ENCODE measurements at regions not wholly inside any gene's neighbourhood (a gene's known extent, or its start where the extent isn't known, plus 50 kb on each side); places are given as distances from the start of the nearest gene placed in this dataset.

GRCh38 chr2:121890041-121890440, 134.6 kb downstream of the TSN start:
- Histone ChIP-seq H3K27me3 (ENCODE audit: control insufficient read depth in 2 of 2, insufficient read depth in 2 of 2, low read length in 2 of 2) (peaks cover 6 to 23% of the 10 kb centered on the region in 2 experiments; a peak in 4 of 5 replicates), H3K27ac (ENCODE audit: extremely low read depth, low read depth, low read length) (no peak overlapping the region), H3K4me3 (no peak overlapping the region), H3K9ac (ENCODE audit: insufficient read depth in 1 of 2, low read depth in 2 of 2, low read length in 2 of 2) (no peak overlapping the region), H3K36me3 (ENCODE audit: control insufficient read depth, insufficient read depth, low read length) (no peaks in the 10 kb centered on the region), H3K79me2 (ENCODE audit: control insufficient read depth, insufficient read depth, low read length) (no peaks in the 10 kb centered on the region), H3K9me1 (ENCODE audit: control insufficient read depth, insufficient read depth, low read length) (no peaks in the 10 kb centered on the region), H3K4me2 (ENCODE audit: insufficient read depth, low read length) (no peak overlapping the region), H2AFZ (ENCODE audit: low read depth, low read length) (no peak overlapping the region), H3K9me3 (replicated peaks; ENCODE audit: control insufficient read depth, insufficient read depth, low read depth, low read length) (no peaks in the 10 kb centered on the region), H4K20me1 (replicated peaks; ENCODE audit: control insufficient read depth, insufficient read depth, low read length) (no peaks in the 10 kb centered on the region), H3K4me1 (replicated peaks in 1 of 2; ENCODE audit: control insufficient read depth in 2 of 2, insufficient read depth in 2 of 2, low read length in 2 of 2) (peaks cover 6 to 9% of the 10 kb centered on the region in 2 experiments; a peak in 4 of 5 replicates)
- ChIA-PET CTCF (ENCODE audit: low intra/inter-chr PET ratio) (no interaction called here), POLR2A (interaction anchor here (0.6 to 0.7 kb wide), 3 partner anchors 18 to 348 kb away, joined by 3 read pairs; no protein-coding TSS in a partner anchor)
- 6% methylated on average over 9 of the region's 9 CpGs for WGBS (ENCODE audit: insufficient coverage, low coverage, missing lambda C conversion rate)
- in situ Hi-C loops (cut with MboI): no loop called here
- FAIRE-seq (no peak), ATAC-seq (no peak), DNase-seq (ENCODE audit: extremely low read depth in 1 of 4, low spot score in 3 of 4) (no peak)
- intact Hi-C loops (cut with micrococcal nuclease): loop anchor here (10.0 kb wide), 1 partner anchor 565 kb away; no protein-coding TSS in a partner anchor
- no TSS peak for BruUV-seq (replicated peaks)
- TF ChIP-seq, protein P1, sequence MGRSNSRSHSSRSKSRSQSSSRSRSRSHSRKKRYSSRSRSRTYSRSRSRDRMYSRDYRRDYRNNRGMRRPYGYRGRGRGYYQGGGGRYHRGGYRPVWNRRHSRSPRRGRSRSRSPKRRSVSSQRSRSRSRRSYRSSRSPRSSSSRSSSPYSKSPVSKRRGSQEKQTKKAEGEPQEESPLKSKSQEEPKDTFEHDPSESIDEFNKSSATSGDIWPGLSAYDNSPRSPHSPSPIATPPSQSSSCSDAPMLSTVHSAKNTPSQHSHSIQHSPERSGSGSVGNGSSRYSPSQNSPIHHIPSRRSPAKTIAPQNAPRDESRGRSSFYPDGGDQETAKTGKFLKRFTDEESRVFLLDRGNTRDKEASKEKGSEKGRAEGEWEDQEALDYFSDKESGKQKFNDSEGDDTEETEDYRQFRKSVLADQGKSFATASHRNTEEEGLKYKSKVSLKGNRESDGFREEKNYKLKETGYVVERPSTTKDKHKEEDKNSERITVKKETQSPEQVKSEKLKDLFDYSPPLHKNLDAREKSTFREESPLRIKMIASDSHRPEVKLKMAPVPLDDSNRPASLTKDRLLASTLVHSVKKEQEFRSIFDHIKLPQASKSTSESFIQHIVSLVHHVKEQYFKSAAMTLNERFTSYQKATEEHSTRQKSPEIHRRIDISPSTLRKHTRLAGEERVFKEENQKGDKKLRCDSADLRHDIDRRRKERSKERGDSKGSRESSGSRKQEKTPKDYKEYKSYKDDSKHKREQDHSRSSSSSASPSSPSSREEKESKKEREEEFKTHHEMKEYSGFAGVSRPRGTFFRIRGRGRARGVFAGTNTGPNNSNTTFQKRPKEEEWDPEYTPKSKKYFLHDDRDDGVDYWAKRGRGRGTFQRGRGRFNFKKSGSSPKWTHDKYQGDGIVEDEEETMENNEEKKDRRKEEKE (IDR thresholded peaks at IDR 0.05; ENCODE audit: borderline replicate concordance in 1 of 2, control insufficient read depth in 1 of 2, low read depth in 2 of 2, low read length in 1 of 2): no peak
- no peak for TF ChIP-seq ARHGAP35 (IDR thresholded peaks at IDR 0.05; ENCODE audit: partially characterized antibody)
- TF ChIP-seq XRCC3 (IDR thresholded peaks at IDR 0.05): no peak
- no peak for TF ChIP-seq ZNF518B (CRISPR knock-in tag; IDR thresholded peaks at IDR 0.05)
- TF ChIP-seq ZNF124 (CRISPR knock-in tag; IDR thresholded peaks at IDR 0.05): no peak
- no peak for TF ChIP-seq SP2 (IDR thresholded peaks at IDR 0.05; ENCODE audit: extremely low read depth, low read depth, low read length, poor library complexity, severe bottlenecking)
- no peak for TF ChIP-seq KLF1 (tag; IDR thresholded peaks at IDR 0.05)
- TF ChIP-seq NFATC3 (IDR thresholded peaks at IDR 0.05): no peak
- no peak for TF ChIP-seq NR3C1 (CRISPR knock-in tag; IDR thresholded peaks at IDR 0.05)
- TF ChIP-seq, protein P2, sequence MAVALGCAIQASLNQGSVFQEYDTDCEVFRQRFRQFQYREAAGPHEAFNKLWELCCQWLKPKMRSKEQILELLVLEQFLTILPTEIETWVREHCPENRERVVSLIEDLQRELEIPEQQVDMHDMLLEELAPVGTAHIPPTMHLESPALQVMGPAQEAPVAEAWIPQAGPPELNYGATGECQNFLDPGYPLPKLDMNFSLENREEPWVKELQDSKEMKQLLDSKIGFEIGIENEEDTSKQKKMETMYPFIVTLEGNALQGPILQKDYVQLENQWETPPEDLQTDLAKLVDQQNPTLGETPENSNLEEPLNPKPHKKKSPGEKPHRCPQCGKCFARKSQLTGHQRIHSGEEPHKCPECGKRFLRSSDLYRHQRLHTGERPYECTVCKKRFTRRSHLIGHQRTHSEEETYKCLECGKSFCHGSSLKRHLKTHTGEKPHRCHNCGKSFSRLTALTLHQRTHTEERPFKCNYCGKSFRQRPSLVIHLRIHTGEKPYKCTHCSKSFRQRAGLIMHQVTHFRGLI (CRISPR knock-in tag; IDR thresholded peaks at IDR 0.05): no peak
- TF ChIP-seq PHB (CRISPR knock-in tag; IDR thresholded peaks at IDR 0.05): no peak
- no peak for TF ChIP-seq ZNF699 (CRISPR knock-in tag; IDR thresholded peaks at IDR 0.05; ENCODE audit: insufficient replicate concordance)
- TF ChIP-seq ZNF197 (CRISPR knock-in tag; IDR thresholded peaks at IDR 0.05; ENCODE audit: low read depth): no peak
- no peak for TF ChIP-seq HEY1 (CRISPR knock-in tag; IDR thresholded peaks at IDR 0.05; ENCODE audit: borderline replicate concordance)
- no peak for TF ChIP-seq TBP (optimal IDR thresholded peaks at IDR 0.05; ENCODE audit: low read depth, low read length)
